ENCODE measurements at regions not wholly inside any gene's neighbourhood (a gene's known extent, or its start where the extent isn't known, plus 50 kb on each side); places are given as distances from the start of the nearest gene placed in this dataset.

DNA sequence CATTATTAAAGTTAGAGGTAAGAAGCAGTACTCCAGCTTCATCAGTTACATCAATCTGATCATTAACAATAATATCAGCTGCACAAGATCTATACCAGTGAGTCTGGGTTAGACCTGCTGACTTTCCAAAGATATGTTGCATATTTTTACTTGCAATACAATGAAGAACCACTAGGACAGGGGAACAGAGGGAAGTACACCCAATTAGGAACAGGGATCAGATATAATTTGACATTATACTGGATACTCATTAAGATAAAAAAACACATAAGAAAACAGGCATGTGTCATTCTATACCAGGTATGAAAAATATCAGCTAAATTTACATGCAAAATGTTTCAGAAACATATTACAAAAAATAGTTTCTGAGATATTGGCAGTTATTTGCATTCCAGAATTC lies 995.1 kb upstream of the DDX18 start:
- TF ChIP-seq EZH2 (IDR thresholded peaks at IDR 0.05; ENCODE audit: insufficient read depth, poor library complexity, severe bottlenecking) = no peak
- no peak for TF ChIP-seq EZH2phosphoT487 (IDR thresholded peaks at IDR 0.05; ENCODE audit: insufficient read depth, low read depth)
